Endothelial cell of umbilical vein (primary cell): ENCODE measurements at regions not wholly inside any gene's neighbourhood (a gene's known extent, or its start where the extent isn't known, plus 50 kb on each side); places are given as distances from the start of the nearest gene placed in this dataset.

Experiments
- EZH2 ChIP-seq: IDR thresholded peaks from 2 replicates; pipeline ENCODE4 v1.6.1; 2012; ENCODE audit warnings: borderline replicate concordance, low read depth, mild to moderate bottlenecking, moderate library complexity, low read length, inconsistent platforms; ENCODE audit not compliant: severe bottlenecking
- FOS ChIP-seq: IDR thresholded peaks from 2 replicates; pipeline ENCODE4 v1.6.1; 2011; ENCODE audit warnings: mild to moderate bottlenecking, low read length, moderate library complexity, borderline replicate concordance; ENCODE audit not compliant: insufficient read depth
- GATA2 ChIP-seq: IDR thresholded peaks from 2 replicates; pipeline ENCODE4 v1.7.0; 2011; ENCODE audit warnings: low read depth, mild to moderate bottlenecking, moderate library complexity, mixed read lengths, low read length; ENCODE audit not compliant: insufficient read length, insufficient read depth
- JUN ChIP-seq: IDR thresholded peaks from 2 replicates; pipeline ENCODE4 v1.6.1; 2011; ENCODE audit warnings: borderline replicate concordance, low read depth; ENCODE audit not compliant: insufficient read length, insufficient read depth
- MYC ChIP-seq: IDR thresholded peaks from one replicate; pipeline ENCODE4 v1.6.1; 2011; ENCODE audit warnings: mild to moderate bottlenecking, low read depth, low read length
- POLR2A ChIP-seq: IDR thresholded peaks from 2 replicates; pipeline ENCODE4 v1.6.1; 2012; ENCODE audit warnings: low read depth, mild to moderate bottlenecking, control low read depth, low read length
- POLR2AphosphoS5 ChIP-seq: IDR thresholded peaks from 2 replicates; pipeline ENCODE4 v1.6.1; 2012; ENCODE audit warnings: low read depth, mild to moderate bottlenecking, control low read depth, low read length, moderate library complexity; ENCODE audit not compliant: insufficient read depth
- TF ChIP-seq, protein P1 (sequence below), 2 donors: IDR thresholded peaks; 1 replicate in 1 of 2; 2 replicates in 1 of 2; pipeline ENCODE4 v1.5.1; 2011; ENCODE audit warnings: low read length in 2 of 2, mild to moderate bottlenecking in 2 of 2, moderate library complexity in 2 of 2, control low read depth in 1 of 2, inconsistent platforms in 1 of 2, low read depth in 1 of 2; ENCODE audit not compliant: insufficient read depth in 1 of 2; ENCODE audit errors: extremely low read depth in 1 of 2
- TF ChIP-seq, protein P2 (sequence below): IDR thresholded peaks from 2 replicates; pipeline ENCODE4 v1.6.1; 2011; ENCODE audit not compliant: insufficient read depth, insufficient read length

DNA sequence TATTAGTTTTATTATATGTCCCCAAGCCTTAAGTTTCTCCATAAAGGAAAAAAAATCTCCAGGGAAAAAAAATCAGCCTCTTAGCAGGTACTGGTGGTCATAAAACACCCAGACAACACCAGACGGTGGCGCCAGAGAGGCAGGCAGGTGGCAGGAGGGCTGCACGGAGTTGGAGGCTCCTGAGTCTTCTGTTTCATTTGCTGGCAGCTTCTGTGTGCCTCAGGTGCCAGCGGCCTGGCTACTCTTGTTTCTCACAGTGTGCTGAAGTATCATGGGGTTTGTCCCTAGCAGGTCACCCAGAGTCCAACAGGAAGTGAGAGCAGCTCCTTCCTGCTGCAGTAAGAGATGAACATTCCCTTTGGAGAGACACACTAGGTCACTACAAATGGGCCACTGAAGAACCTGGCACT is 123.3 kb upstream of the GADD45A start:
- TF ChIP-seq, protein P1, sequence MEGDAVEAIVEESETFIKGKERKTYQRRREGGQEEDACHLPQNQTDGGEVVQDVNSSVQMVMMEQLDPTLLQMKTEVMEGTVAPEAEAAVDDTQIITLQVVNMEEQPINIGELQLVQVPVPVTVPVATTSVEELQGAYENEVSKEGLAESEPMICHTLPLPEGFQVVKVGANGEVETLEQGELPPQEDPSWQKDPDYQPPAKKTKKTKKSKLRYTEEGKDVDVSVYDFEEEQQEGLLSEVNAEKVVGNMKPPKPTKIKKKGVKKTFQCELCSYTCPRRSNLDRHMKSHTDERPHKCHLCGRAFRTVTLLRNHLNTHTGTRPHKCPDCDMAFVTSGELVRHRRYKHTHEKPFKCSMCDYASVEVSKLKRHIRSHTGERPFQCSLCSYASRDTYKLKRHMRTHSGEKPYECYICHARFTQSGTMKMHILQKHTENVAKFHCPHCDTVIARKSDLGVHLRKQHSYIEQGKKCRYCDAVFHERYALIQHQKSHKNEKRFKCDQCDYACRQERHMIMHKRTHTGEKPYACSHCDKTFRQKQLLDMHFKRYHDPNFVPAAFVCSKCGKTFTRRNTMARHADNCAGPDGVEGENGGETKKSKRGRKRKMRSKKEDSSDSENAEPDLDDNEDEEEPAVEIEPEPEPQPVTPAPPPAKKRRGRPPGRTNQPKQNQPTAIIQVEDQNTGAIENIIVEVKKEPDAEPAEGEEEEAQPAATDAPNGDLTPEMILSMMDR (IDR thresholded peaks at IDR 0.05; ENCODE audit: extremely low read depth in 1 of 2, insufficient read depth in 1 of 2, low read depth in 1 of 2, low read length in 2 of 2), result peak; percentile 85
- TF ChIP-seq FOS (no peak), POLR2AphosphoS5 (no peak), POLR2A (no peak), EZH2 (no peak), GATA2 (no peak), JUN (no peak), MYC (no peak)
- TF ChIP-seq, protein P2, sequence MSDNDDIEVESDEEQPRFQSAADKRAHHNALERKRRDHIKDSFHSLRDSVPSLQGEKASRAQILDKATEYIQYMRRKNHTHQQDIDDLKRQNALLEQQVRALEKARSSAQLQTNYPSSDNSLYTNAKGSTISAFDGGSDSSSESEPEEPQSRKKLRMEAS, result no peak
